ENCODE measurements at regions not wholly inside any gene's neighbourhood (a gene's known extent, or its start where the extent isn't known, plus 50 kb on each side); places are given as distances from the start of the nearest gene placed in this dataset.

- TF ChIP-seq CTCF (IDR thresholded peaks at IDR 0.05) = no peak
- no peak for TF ChIP-seq POLR2A (IDR thresholded peaks at IDR 0.05)
These were observed 82.8 kb upstream of the ATP8B1 start for GRCh38 chr18:57885931-57886330.
